Fibroblast of lung (primary cell): ENCODE measurements at regions not wholly inside any gene's neighbourhood (a gene's known extent, or its start where the extent isn't known, plus 50 kb on each side); places are given as distances from the start of the nearest gene placed in this dataset.

Experiments used
- CTCF ChIP-seq, 2 donors: IDR thresholded peaks in 1 of 2; conservative IDR thresholded peaks in 1 of 2; 1 replicate in 1 of 2; 2 replicates in 1 of 2; pipeline ENCODE4 v1.5.1; 2011 to 2012; ENCODE audit warnings: low read length in 2 of 2, control low read depth in 1 of 2, inconsistent platforms in 1 of 2, low read depth in 1 of 2, mild to moderate bottlenecking in 1 of 2
- EZH2 ChIP-seq: IDR thresholded peaks from 2 replicates; pipeline ENCODE4 v1.5.1; 2012; ENCODE audit warnings: low read length, control low read depth, mild to moderate bottlenecking; ENCODE audit errors: missing control alignments

GRCh38 chr7:153193144-153193595 lies 433.6 kb downstream of the ACTR3B start:
- TF ChIP-seq CTCF (conservative IDR thresholded peaks at IDR 0.05 in 1 of 2, IDR thresholded peaks at IDR 0.05 in 1 of 2; ENCODE audit: low read depth in 1 of 2, low read length in 2 of 2) (no peak), EZH2 (no peak)
